ENCODE measurements at regions not wholly inside any gene's neighbourhood (a gene's known extent, or its start where the extent isn't known, plus 50 kb on each side); places are given as distances from the start of the nearest gene placed in this dataset.
A peak's percentile ranks its signal among the peaks of the same experiment; 100 is the strongest.

GRCh38 chr3:107945417-107946094 is 145.3 kb downstream of the CD47 start:
- POLR2A ChIA-PET (ENCODE audit: low non-redundant PET) = no interaction called here
- TF ChIP-seq CTCF (conservative IDR thresholded peaks at IDR 0.05; ENCODE audit: low read depth) = no peak

GRCh38 chr3:107943786-107944523 is 146.9 kb downstream of the CD47 start:
- no peak overlapping the region for H3K27ac ChIP-seq
- ChIA-PET POLR2A (ENCODE audit: low non-redundant PET) (no interaction called here), CTCF (interaction anchor here (0.8 kb wide), 1 partner anchor 17 kb away, joined by 4 read pairs; no protein-coding TSS in a partner anchor)
- TF ChIP-seq CTCF (conservative IDR thresholded peaks at IDR 0.05; ENCODE audit: low read depth) = no peak
- no peak for DNase-seq (ENCODE audit: low spot score)

More at GRCh38 chr3:107945417-107946094, 145.3 kb downstream of the CD47 start:
- DNase-seq (ENCODE audit: low spot score) = no peak
- CTCF ChIA-PET = interaction anchor here (0.5 to 0.6 kb wide), 2 partner anchors 48 to 674 kb away, joined by 4 read pairs; no protein-coding TSS in a partner anchor
- no peak overlapping the region for H3K27ac ChIP-seq

GRCh38 chr3:107942951-107943749 is 147.7 kb downstream of the CD47 start:
- CTCF ChIA-PET = no interaction called here
- TF ChIP-seq CTCF (conservative IDR thresholded peaks at IDR 0.05; ENCODE audit: low read depth) = no peak
- no peak overlapping the region for H3K27ac ChIP-seq
- POLR2A ChIA-PET (ENCODE audit: low non-redundant PET) = no interaction called here
- DNase-seq (ENCODE audit: low spot score) = no peak

GRCh38 chr3:107942244-107942643 is 148.6 kb downstream of the CD47 start:
- peak; percentile 45 for DNase-seq (ENCODE audit: low spot score)
- ChIA-PET CTCF (no interaction called here), POLR2A (ENCODE audit: low non-redundant PET) (no interaction called here)
- no peak overlapping the region for H3K27ac ChIP-seq
- no peak for TF ChIP-seq CTCF (conservative IDR thresholded peaks at IDR 0.05; ENCODE audit: low read depth)

GRCh38 chr3:107939691-107940442 is 151.0 kb downstream of the CD47 start:
- TF ChIP-seq CTCF (conservative IDR thresholded peaks at IDR 0.05; ENCODE audit: low read depth) = no peak
- DNase-seq (ENCODE audit: low spot score) = no peak
- CTCF ChIA-PET = interaction anchor here (0.6 kb wide), 1 partner anchor 13 kb away, joined by 3 read pairs; no protein-coding TSS in a partner anchor
- POLR2A ChIA-PET (ENCODE audit: low non-redundant PET) = no interaction called here
- H3K27ac ChIP-seq = no peak overlapping the region
